ENCODE measurements at regions not wholly inside any gene's neighbourhood (a gene's known extent, or its start where the extent isn't known, plus 50 kb on each side); places are given as distances from the start of the nearest gene placed in this dataset.

GRCh38 chr10:23717913-23718312 lies 279.0 kb downstream of the OTUD1 start:
- H2AK5ac ChIP-seq (ENCODE audit: low read length, severe bottlenecking), result no peak overlapping the region
- no peak overlapping the region for H3K4me2 ChIP-seq (ENCODE audit: low read length, poor library complexity, severe bottlenecking)

GRCh38 chr10:23718946-23719345 lies 280.1 kb downstream of the OTUD1 start:
- H3K36me3 ChIP-seq (ENCODE audit: control insufficient read depth in 1 of 2, insufficient read depth in 2 of 2, low read depth in 1 of 2, low read length in 2 of 2), result no peaks in the 10 kb centered on the region
- no peak overlapping the region for H4K91ac ChIP-seq (ENCODE audit: low read length)
- H3K14ac ChIP-seq (ENCODE audit: low read length in 2 of 2), result no peak overlapping the region
- DNase-seq, result no peak
- H4K8ac ChIP-seq (ENCODE audit: low read length), result no peak overlapping the region
- no peaks in the 10 kb centered on the region for H3K79me1 ChIP-seq (replicated peaks; ENCODE audit: low read length, poor library complexity, severe bottlenecking)
- no peak overlapping the region for H3K18ac ChIP-seq (ENCODE audit: low read depth in 1 of 2, low read length in 2 of 2)
- no peaks in the 10 kb centered on the region for H3K9me3 ChIP-seq (ENCODE audit: control insufficient read depth, low read length)
- no peak overlapping the region for H2BK15ac ChIP-seq (ENCODE audit: low read depth, poor library complexity, severe bottlenecking)
- no peak overlapping the region for H3K23ac ChIP-seq (ENCODE audit: low read length in 2 of 2)
- no peak overlapping the region for H3K4ac ChIP-seq (ENCODE audit: low read depth in 1 of 2, low read length in 2 of 2)
- no peaks in the 10 kb centered on the region for H3K27me3 ChIP-seq (ENCODE audit: control insufficient read depth in 1 of 2, insufficient read depth in 1 of 2, low read length in 2 of 2)
- no peak overlapping the region for H3K9ac ChIP-seq (ENCODE audit: low read length)
- H2BK12ac ChIP-seq (ENCODE audit: low read length in 2 of 2), result no peak overlapping the region
- no peak overlapping the region for H2AK5ac ChIP-seq (ENCODE audit: low read length, severe bottlenecking)
- no peak overlapping the region for H3K4me3 ChIP-seq (ENCODE audit: insufficient read depth in 1 of 2, low read depth in 1 of 2, low read length in 2 of 2)
- no peak overlapping the region for H3K4me2 ChIP-seq (ENCODE audit: low read length, poor library complexity, severe bottlenecking)
- no peak overlapping the region for H3K27ac ChIP-seq (ENCODE audit: low read length, poor library complexity, severe bottlenecking)
- no peak overlapping the region for H2BK5ac ChIP-seq (ENCODE audit: low read depth, low read length, poor library complexity, severe bottlenecking)
- H3K4me1 ChIP-seq (ENCODE audit: control insufficient read depth, insufficient read depth, low read depth, low read length), result no peaks in the 10 kb centered on the region
- H2BK120ac ChIP-seq (ENCODE audit: low read depth, low read length), result no peak overlapping the region
- WGBS, result 82% methylated on average over 3 of the region's 3 CpGs
- no peak overlapping the region for H2AFZ ChIP-seq (ENCODE audit: low read depth, low read length)

More at GRCh38 chr10:23717913-23718312, 279.0 kb downstream of the OTUD1 start:
- Histone ChIP-seq H3K27me3 (ENCODE audit: control insufficient read depth in 1 of 2, insufficient read depth in 1 of 2, low read length in 2 of 2) (no peaks in the 10 kb centered on the region), H3K79me1 (replicated peaks; ENCODE audit: low read length, poor library complexity, severe bottlenecking) (no peaks in the 10 kb centered on the region), H3K18ac (ENCODE audit: low read depth in 1 of 2, low read length in 2 of 2) (no peak overlapping the region), H3K4me1 (ENCODE audit: control insufficient read depth, insufficient read depth, low read depth, low read length) (no peaks in the 10 kb centered on the region), H4K91ac (ENCODE audit: low read length) (no peak overlapping the region), H2BK5ac (ENCODE audit: low read depth, low read length, poor library complexity, severe bottlenecking) (no peak overlapping the region), H4K8ac (ENCODE audit: low read length) (no peak overlapping the region), H3K36me3 (ENCODE audit: control insufficient read depth in 1 of 2, insufficient read depth in 2 of 2, low read depth in 1 of 2, low read length in 2 of 2) (no peaks in the 10 kb centered on the region), H2BK120ac (ENCODE audit: low read depth, low read length) (no peak overlapping the region), H2BK15ac (ENCODE audit: low read depth, poor library complexity, severe bottlenecking) (no peak overlapping the region), H3K9me3 (ENCODE audit: control insufficient read depth, low read length) (no peaks in the 10 kb centered on the region), H3K9ac (ENCODE audit: low read length) (no peak overlapping the region), H2AFZ (ENCODE audit: low read depth, low read length) (no peak overlapping the region), H3K23ac (ENCODE audit: low read length in 2 of 2) (no peak overlapping the region), H3K4me3 (ENCODE audit: insufficient read depth in 1 of 2, low read depth in 1 of 2, low read length in 2 of 2) (no peak overlapping the region), H3K27ac (ENCODE audit: low read length, poor library complexity, severe bottlenecking) (no peak overlapping the region), H3K4ac (ENCODE audit: low read depth in 1 of 2, low read length in 2 of 2) (no peak overlapping the region), H2BK12ac (ENCODE audit: low read length in 2 of 2) (no peak overlapping the region), H3K14ac (ENCODE audit: low read length in 2 of 2) (no peak overlapping the region)
- WGBS, result no CpG with 5 or more reads among the region's 2 CpGs
- no peak for DNase-seq

GRCh38 chr10:23723796-23724195 lies 284.9 kb downstream of the OTUD1 start:
- 68% methylated on average over 6 of the region's 6 CpGs for WGBS
- Histone ChIP-seq H3K9me3 (ENCODE audit: control insufficient read depth, low read length) (no peaks in the 10 kb centered on the region), H3K79me1 (replicated peaks; ENCODE audit: low read length, poor library complexity, severe bottlenecking) (no peaks in the 10 kb centered on the region), H3K23ac (ENCODE audit: low read length in 2 of 2) (no peak overlapping the region), H3K4me1 (ENCODE audit: control insufficient read depth, insufficient read depth, low read depth, low read length) (no peaks in the 10 kb centered on the region), H2BK12ac (ENCODE audit: low read length in 2 of 2) (no peak overlapping the region), H4K8ac (ENCODE audit: low read length) (no peak overlapping the region), H3K18ac (ENCODE audit: low read depth in 1 of 2, low read length in 2 of 2) (no peak overlapping the region), H3K27me3 (ENCODE audit: control insufficient read depth in 1 of 2, insufficient read depth in 1 of 2, low read length in 2 of 2) (no peaks in the 10 kb centered on the region), H3K36me3 (ENCODE audit: control insufficient read depth in 1 of 2, insufficient read depth in 2 of 2, low read depth in 1 of 2, low read length in 2 of 2) (no peaks in the 10 kb centered on the region), H2AK5ac (ENCODE audit: low read length, severe bottlenecking) (no peak overlapping the region), H3K14ac (ENCODE audit: low read length in 2 of 2) (no peak overlapping the region), H4K91ac (ENCODE audit: low read length) (no peak overlapping the region), H3K27ac (ENCODE audit: low read length, poor library complexity, severe bottlenecking) (no peak overlapping the region), H3K4me2 (ENCODE audit: low read length, poor library complexity, severe bottlenecking) (no peak overlapping the region), H3K4ac (ENCODE audit: low read depth in 1 of 2, low read length in 2 of 2) (no peak overlapping the region), H3K9ac (ENCODE audit: low read length) (no peak overlapping the region), H2BK15ac (ENCODE audit: low read depth, poor library complexity, severe bottlenecking) (no peak overlapping the region), H2BK5ac (ENCODE audit: low read depth, low read length, poor library complexity, severe bottlenecking) (no peak overlapping the region), H3K4me3 (ENCODE audit: insufficient read depth in 1 of 2, low read depth in 1 of 2, low read length in 2 of 2) (no peak overlapping the region), H2BK120ac (ENCODE audit: low read depth, low read length) (no peak overlapping the region), H2AFZ (ENCODE audit: low read depth, low read length) (no peak overlapping the region)
- no peak for DNase-seq

GRCh38 chr10:23725548-23725947 lies 286.7 kb downstream of the OTUD1 start:
- Histone ChIP-seq H4K8ac (ENCODE audit: low read length) (no peak overlapping the region), H3K27ac (ENCODE audit: low read length, poor library complexity, severe bottlenecking) (no peak overlapping the region), H3K9ac (ENCODE audit: low read length) (no peak overlapping the region), H3K36me3 (ENCODE audit: control insufficient read depth in 1 of 2, insufficient read depth in 2 of 2, low read depth in 1 of 2, low read length in 2 of 2) (no peaks in the 10 kb centered on the region), H2AK5ac (ENCODE audit: low read length, severe bottlenecking) (no peak overlapping the region), H3K14ac (ENCODE audit: low read length in 2 of 2) (no peak overlapping the region), H4K91ac (ENCODE audit: low read length) (no peak overlapping the region), H2AFZ (ENCODE audit: low read depth, low read length) (no peak overlapping the region), H2BK15ac (ENCODE audit: low read depth, poor library complexity, severe bottlenecking) (no peak overlapping the region), H3K18ac (ENCODE audit: low read depth in 1 of 2, low read length in 2 of 2) (no peak overlapping the region), H3K4me2 (ENCODE audit: low read length, poor library complexity, severe bottlenecking) (no peak overlapping the region), H3K4me3 (ENCODE audit: insufficient read depth in 1 of 2, low read depth in 1 of 2, low read length in 2 of 2) (no peak overlapping the region), H3K4me1 (ENCODE audit: control insufficient read depth, insufficient read depth, low read depth, low read length) (no peaks in the 10 kb centered on the region), H2BK12ac (ENCODE audit: low read length in 2 of 2) (no peak overlapping the region), H2BK5ac (ENCODE audit: low read depth, low read length, poor library complexity, severe bottlenecking) (no peak overlapping the region), H2BK120ac (ENCODE audit: low read depth, low read length) (no peak overlapping the region), H3K79me1 (replicated peaks; ENCODE audit: low read length, poor library complexity, severe bottlenecking) (no peaks in the 10 kb centered on the region), H3K23ac (ENCODE audit: low read length in 2 of 2) (no peak overlapping the region), H3K27me3 (ENCODE audit: control insufficient read depth in 1 of 2, insufficient read depth in 1 of 2, low read length in 2 of 2) (no peaks in the 10 kb centered on the region), H3K4ac (ENCODE audit: low read depth in 1 of 2, low read length in 2 of 2) (no peak overlapping the region), H3K9me3 (ENCODE audit: control insufficient read depth, low read length) (peaks cover 3% of the 10 kb centered on the region)
- no CpG with 5 or more reads among the region's 1 CpG for WGBS
- no peak for DNase-seq
